HG03135 (cell line): ENCODE measurements at regions not wholly inside any gene's neighbourhood (a gene's known extent, or its start where the extent isn't known, plus 50 kb on each side); places are given as distances from the start of the nearest gene placed in this dataset.

Experiments
- ATAC-seq: cut with Tn5 transposase; IDR thresholded peaks from one replicate; pipeline ENCODE4 v1.9.1; 2021; ENCODE audit warnings: mild to moderate bottlenecking, moderate library complexity; ENCODE audit not compliant: unreplicated experiment

- no peak for ATAC-seq
These were observed 393.1 kb upstream of the SLC14A2 start for GRCh38 chr18:45222180-45222579.

GRCh38 chr18:45227001-45227742, 388.1 kb upstream of the SLC14A2 start:
- no peak for ATAC-seq

- no peak for ATAC-seq
These were observed 386.4 kb upstream of the SLC14A2 start for GRCh38 chr18:45228796-45229388.

GRCh38 chr18:45231617-45232016, 383.7 kb upstream of the SLC14A2 start:
- no peak for ATAC-seq

- ATAC-seq, result no peak
These were observed 383.2 kb upstream of the SLC14A2 start for GRCh38 chr18:45232061-45232460.

- no peak for ATAC-seq
These were observed 378.6 kb upstream of the SLC14A2 start for GRCh38 chr18:45236676-45237075.

- no peak for ATAC-seq
These were observed 377.8 kb upstream of the SLC14A2 start for GRCh38 chr18:45237343-45238098.

- no peak for ATAC-seq
These were observed 374.0 kb upstream of the SLC14A2 start for GRCh38 chr18:45241271-45241670.

- no peak for ATAC-seq
These were observed 373.2 kb upstream of the SLC14A2 start for GRCh38 chr18:45241982-45242565.

- no peak for ATAC-seq
These were observed 371.8 kb upstream of the SLC14A2 start for GRCh38 chr18:45243340-45244110.

- ATAC-seq, result no peak
These were observed 370.2 kb upstream of the SLC14A2 start for GRCh38 chr18:45245091-45245511.

GRCh38 chr18:45248240-45248903, 366.9 kb upstream of the SLC14A2 start:
- ATAC-seq, result no peak

- no peak for ATAC-seq
These were observed 366.0 kb upstream of the SLC14A2 start for GRCh38 chr18:45249246-45249661.

GRCh38 chr18:45250479-45250878, 364.8 kb upstream of the SLC14A2 start:
- no peak for ATAC-seq

- ATAC-seq, result no peak
These were observed 364.0 kb upstream of the SLC14A2 start for GRCh38 chr18:45251236-45251635.

- no peak for ATAC-seq
These were observed 362.8 kb upstream of the SLC14A2 start for GRCh38 chr18:45252474-45252873.

- ATAC-seq, result no peak
These were observed 362.2 kb upstream of the SLC14A2 start for GRCh38 chr18:45253056-45253565.

GRCh38 chr18:45253973-45254708, 361.1 kb upstream of the SLC14A2 start:
- ATAC-seq, result no peak

GRCh38 chr18:45254709-45255082, 360.6 kb upstream of the SLC14A2 start:
- ATAC-seq, result no peak
